LoVo (cell line): ENCODE measurements at regions not wholly inside any gene's neighbourhood (a gene's known extent, or its start where the extent isn't known, plus 50 kb on each side); places are given as distances from the start of the nearest gene placed in this dataset.
"Not testable (repeated sequence)": the region's sequence is repeated elsewhere in the genome, so short reads cannot be mapped to it uniquely, and the experiment has no call there.

Experiments used
- DNase-seq: peaks from one replicate; pipeline ENCODE4 v3.0.0-alpha.2; 2016; ENCODE audit warnings: low spot score

DNA sequence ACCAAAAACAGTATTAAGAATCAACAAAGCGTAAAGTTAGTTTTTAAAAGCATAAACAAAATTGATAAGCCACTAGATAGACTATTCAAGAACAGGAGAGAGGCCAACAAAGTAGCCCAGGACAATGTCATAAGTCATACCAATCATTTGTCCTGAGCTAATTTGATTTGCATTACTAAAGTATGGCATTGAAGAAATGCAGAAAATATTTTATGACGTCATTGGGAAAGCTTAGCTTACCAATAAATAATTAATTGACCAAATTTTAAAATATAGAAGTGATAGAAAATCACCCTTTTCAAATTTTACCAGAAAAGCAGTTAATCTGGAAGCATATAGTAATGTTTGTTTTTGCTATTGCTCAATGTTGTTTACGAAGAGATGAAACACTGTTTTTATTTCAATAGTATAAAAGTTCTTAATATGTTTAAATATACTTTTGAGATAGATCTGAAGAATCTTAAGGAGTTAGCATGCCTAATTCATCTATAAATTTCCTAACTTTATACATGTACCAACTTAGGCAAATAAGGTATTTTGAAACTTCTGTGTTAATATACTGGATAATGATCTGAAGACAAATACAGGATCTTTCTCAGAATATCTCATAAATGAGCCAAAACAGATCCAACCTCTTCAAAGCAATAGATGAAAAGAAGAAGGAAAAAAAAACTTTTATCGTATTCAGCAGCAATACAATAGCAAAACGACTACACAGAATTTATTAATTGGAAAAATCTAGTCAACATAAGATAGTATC, 1118.5 kb downstream of the SLC16A7 start:
- no peak for DNase-seq

DNA sequence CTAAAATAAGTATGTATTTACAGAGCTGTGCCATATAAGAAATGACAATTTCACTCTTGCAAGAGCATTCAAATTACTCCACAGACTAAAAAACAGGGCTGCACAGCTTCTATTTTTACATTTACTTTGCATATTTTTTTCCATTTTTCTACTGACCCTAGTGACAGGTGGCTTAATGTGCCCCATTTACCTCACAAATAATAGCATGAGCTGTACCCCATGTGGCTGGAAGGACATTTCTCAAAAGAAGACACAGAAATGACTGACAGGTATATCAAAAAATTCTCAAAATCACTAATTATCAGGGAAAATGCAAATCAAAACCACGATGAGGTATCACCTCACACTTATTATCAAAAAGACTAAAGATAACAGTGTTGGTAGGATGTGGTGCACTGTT, 1128.6 kb downstream of the SLC16A7 start:
- DNase-seq: no peak

DNA sequence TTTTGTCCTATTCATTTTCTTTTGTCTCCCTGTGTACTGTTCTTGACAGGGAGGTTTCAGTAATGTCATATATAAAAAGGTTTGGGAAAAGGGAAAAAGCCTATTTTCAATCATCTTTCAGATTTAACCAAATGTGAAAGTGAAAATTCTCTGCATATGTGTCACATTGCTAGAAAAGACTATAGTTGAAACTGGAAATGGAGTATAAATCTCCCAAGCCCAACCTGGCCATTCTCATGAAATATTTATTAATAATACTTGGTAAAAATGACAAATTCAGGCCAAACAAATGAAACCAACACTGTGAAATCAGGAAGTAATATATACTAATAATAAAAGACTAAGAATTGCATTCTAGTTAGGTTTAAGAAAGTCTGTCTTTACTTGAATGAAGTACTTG, 1129.2 kb downstream of the SLC16A7 start:
- DNase-seq: no peak

DNA sequence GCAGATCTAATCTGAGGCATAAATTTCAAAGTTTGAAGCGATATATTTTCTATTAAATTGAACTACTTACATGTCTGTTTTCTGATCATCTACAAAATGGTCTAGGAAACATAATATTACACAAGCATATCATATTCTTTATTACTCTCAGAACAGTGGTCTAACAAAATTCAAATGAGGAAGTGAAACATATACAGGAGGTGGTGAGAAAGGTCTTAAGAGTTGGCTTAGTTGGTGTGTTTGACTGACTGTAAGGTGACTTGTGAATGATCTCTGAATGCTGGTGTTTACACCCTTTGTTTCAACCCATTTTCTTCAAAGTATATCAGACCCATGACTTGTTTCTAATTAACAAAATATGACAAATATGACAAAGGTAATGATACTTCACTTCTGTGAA, 1156.8 kb downstream of the SLC16A7 start:
- no peak for DNase-seq

DNA sequence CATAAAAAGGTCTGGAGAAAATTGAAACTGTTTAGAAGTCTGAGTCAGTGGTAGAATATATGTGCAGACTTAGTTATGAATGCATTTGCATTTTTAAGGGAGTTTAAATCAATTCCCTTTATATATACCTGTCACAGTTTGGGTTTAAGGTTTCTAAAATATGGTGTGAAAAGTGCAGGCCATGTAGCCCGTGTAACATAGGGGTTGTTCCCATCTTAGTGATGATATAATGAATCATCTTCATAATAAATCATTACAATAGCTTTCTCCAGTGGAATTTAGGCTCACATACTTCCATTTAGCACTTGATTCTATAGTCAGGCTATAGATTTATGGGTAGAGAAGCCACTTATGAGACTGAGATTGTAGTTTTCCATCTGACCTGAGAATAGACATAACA, 1162.4 kb downstream of the SLC16A7 start:
- no peak for DNase-seq

DNA sequence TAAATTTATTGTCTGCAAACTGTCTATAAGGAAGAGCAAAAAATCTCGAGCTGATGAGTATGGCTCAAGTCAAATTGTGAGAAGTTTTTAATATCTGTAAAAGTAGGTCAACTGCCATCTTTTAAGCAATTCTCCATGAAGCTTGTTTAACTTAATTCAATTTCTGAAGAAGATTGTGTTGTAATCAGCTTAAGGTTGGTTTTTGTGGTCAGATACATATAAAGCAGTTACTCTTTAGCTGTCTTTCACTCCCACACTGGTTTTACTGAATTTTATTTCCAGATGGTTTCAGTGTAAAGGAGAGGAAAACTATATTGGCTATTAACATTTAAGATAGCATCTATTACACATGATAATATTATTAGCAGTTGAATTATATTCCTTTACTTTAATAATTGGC, 1165.1 kb downstream of the SLC16A7 start:
- no peak for DNase-seq

DNA sequence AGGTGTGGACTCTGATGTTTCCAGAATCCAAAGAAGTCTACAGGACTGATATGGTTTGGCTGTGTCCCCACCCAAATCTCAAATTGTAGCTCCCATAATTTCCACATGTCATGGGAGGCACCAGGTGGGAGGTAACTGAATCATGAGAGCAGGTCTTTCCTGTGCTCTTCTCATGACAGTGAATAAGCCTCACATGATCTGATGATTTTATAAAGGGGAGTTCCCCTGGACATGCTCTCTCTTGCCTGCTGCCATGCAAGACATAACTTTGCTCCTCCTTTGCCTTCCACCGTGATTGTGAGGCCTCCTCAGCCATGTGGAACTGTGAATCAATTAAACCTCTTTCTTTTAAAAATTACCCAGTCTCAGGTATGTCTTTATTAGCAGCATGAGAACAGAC, 1205.3 kb downstream of the SLC16A7 start:
- DNase-seq: not testable (repeated sequence)

DNA sequence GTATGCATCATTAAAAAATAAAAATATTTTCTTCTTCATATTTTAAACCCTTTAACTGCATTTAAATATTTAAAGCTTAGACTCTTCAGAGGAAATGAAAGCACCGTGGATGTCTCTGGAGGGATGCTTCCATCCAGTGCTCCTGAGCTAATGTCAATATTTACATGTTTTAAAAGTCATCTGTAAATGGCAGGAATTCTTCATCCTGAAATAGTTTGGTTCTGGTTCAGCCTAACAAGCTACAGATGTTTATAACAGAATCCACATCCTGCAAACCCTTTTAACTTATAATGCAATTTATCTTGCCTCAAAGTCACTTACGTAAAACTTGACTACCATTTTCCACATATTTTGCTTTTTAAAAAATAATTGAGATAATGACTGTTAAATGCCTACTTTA, 1207.3 kb downstream of the SLC16A7 start:
- DNase-seq: no peak

DNA sequence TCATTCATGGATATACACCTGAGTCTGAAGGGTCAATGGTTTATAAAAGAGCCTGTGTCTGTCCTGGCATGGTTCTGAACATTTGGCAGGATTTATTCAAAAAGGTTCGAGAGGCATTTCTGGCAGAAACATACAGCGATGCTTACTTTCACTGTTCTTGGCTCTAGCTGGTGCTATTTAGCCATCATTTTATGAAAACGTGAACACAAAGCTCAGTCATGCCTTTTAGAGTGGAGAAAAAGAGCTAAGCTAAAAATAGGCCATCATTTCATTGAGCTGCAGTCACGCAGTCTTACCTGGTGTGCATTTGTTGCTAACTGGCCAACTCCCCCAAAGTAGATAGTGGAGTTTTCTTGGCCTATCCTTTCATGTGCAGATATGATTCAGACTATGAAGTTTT, 1209.5 kb downstream of the SLC16A7 start:
- DNase-seq: no peak

DNA sequence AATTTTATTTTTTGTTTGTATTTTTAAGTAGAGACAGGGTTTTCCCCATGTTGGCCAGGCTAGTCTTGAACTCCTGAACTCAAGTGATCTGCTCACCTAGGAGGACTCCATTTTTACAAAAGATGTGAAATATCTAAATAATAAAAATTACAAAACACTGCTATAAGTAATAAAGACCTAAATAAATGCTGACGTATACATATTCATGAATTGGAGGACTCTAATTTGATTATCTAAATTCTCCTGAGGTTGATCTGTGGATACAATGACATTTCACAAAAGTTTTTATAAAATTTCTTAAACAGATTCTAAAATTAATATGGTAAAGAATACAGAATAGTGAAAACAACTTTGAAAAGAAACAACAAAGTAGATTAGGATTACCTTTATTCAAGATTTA, 1224.0 kb downstream of the SLC16A7 start:
- DNase-seq: no peak

DNA sequence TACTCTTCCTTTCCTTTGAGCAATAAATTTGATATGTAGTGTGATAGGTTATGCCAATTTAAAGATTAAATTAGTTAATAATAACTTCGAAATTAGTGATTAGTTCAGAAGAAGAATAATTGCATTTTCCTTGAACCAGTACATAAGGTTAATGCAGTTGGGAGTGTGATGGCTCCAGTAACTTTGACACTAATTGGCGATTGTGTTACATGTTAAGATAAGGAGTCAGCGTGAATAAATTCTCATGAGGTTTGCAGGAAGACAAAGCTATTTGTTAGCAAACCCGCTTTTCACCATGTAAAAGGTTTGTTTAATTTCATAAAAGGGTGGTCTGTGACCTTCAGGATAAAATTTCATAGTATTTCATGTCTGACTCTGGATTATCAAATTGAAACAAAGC, 1226.8 kb downstream of the SLC16A7 start:
- DNase-seq: no peak

DNA sequence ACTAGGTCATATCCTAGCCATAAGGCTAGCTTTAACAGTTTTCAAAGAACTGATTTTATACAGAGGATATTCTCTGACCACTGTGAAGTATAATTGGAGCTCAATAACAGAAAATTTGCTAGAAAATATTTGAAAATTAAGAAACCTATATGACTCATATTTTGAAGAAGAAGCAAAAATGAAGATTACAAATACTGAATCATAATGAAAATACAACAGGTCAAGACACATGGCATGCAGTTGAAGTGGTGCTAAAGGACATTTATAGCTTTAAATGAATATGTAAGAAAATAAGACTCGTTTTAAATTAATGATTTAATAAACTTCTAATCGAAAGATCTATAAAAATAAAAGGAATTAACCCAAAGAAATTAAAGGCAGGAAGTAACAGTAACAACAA, 1234.6 kb downstream of the SLC16A7 start:
- no peak for DNase-seq

DNA sequence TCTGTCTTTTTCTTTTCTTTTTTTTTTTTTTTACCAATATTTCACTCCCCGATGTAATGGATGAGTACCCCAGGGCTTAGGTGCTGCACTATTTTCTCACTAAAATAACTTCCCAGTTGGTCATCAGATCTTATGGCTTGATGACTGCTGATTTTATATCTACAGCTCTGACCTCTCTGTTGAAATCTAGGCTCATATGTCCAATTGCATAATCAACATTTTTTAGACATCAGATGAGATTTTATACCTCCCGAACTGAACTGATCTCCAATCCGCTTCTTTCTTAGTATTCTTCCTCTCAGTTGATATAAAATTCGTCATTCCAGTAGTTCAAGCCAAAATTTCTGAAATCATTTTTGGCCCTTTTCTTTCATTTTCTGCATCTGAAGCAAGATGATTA, 1236.5 kb downstream of the SLC16A7 start:
- no peak for DNase-seq

DNA sequence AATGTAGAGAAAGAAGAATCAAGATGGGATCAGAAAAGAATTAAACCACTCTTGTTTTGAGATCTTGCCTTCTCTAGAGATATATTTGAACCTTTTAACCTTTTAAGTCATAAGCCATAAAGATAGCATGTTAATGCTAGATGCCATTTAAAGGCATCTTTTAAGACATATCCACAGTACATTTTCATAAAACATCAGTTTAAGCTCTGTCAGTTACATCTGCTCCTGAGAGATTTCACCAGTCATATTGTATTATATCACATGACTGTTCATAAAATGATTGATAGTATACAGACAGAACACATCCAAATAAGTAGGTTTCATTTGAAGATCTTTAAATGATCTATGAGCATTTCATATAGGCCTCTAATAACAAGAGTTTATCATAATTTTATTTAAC, 1238.5 kb downstream of the SLC16A7 start:
- no peak for DNase-seq

DNA sequence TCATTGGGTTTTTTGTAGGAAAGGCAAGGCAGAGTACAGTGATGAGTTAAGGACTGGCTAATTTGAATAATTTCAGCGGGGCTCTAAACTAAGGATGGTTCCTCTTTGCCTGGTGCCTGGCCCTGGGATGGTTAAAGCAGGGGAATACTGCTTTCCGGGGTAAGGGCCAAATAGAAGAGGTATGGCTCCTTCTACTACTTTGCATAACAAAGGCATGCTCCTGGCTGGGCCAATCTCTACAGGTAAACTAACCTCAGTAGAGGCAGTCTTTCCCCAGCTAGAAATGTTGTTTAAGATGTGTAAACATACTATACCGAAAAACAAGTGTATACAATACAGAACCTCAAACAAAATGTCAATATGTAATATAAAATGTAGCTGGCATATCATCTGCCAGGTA, 1239.0 kb downstream of the SLC16A7 start:
- DNase-seq: no peak

DNA sequence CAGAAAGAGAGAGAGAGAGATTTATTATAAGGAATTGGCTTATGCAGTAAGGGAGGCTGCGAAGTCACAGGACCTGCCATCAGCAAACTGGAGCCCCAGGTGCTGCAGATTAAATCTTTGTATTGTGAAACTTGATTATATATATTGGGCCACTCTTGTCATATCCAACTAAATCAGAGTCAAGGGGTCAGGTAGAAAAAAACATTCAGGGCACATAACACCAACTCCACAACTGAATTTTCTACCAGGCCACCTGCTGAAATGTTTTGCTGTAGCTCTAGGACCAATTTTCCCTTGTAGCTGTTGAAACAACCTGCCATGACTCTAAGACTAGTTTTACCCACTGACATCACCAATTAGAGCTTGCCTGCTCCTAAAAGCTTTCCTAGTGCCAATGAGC, 1240.8 kb downstream of the SLC16A7 start:
- DNase-seq: no peak

DNA sequence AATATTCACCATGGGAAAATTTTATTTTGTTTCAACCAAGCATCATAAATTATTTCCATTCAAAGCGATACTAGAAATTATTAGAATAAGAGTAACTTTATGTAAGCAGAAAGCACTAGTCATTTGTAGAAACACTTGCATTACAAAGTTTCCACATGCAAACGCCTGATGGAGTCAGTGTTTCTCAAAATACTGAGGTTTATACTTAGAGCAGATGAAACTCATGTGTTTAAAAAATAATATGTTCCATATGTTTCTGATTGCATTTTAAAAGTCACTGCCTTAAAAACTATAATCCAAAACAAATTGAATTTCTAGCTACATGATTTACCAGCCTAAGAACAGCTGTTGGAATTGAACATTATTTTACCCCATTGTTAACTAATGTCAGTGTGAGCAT, 1246.4 kb downstream of the SLC16A7 start:
- DNase-seq: no peak

DNA sequence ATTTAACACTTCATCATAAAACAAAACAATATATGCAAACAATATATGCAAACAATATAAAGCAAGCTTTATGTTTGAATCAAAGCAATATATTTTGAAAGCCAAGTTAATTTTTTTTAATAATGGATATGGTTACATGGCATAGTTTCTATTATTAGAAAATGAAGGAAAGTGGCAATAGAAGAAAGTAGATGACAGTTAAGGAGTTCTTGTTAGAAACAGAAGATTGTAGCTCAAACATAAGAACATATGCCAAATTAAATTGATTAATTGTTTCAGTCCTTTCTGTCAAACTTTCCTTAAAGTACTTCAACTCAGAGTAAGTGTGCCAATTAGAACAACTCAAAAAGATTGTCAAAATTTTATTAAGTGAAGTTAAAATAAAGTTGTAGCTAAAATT, 1248.3 kb downstream of the SLC16A7 start:
- no peak for DNase-seq

DNA sequence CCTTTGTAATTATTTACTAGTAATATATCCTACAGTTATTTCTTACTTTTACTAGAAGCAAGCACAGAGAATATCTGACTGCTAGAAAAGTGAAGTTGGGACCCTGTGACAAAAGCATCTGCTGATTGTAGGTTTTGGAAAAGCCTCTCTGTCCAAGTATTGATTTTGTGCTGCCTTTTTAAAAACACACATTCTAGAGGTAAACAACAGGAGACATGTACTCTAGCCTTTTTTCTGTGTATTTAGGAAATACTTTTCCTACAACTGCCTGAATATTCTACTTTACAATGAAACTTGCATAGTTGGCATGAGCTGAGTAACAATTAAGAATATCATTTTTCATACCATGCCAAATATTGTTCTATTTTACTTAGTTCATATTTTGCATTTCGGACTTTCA, 1249.0 kb downstream of the SLC16A7 start:
- no peak for DNase-seq

DNA sequence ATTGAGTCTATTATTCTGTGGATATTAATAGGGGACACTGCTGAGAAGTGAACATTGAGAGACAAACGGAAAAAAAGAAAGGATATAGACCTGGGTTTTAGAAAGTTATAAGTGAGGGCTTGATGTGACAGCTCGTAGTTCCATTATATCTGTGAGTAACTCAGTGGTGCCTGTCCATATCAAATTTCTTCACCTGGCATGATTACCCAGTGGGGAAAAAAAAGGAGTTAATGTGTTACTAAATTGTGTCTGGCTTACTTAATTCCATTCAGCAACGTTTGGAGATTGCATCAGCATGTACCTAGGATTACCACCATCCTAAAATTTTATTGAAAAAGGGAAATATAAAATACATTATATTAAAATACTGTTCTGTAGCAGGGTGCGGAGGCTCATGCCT, 1249.9 kb downstream of the SLC16A7 start:
- no peak for DNase-seq

DNA sequence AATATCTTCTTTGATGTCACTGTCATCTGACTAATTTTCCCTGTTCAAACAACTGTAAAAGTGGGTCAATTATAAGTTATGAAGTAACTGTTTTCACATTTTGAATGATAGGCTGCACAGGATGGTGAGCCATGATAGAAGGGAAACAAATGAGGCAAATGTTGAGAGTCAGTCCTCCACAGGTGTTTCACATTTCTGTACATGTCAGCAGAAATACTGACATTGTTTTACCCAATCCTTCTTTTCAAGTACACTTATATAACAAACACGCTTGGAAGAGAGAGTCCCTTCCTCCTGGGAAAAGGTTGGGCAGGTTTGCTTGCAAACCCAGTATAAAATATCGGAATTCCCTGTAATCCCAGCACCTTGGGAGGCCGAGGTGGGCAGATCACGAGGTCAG, 1251.5 kb downstream of the SLC16A7 start:
- no peak for DNase-seq

DNA sequence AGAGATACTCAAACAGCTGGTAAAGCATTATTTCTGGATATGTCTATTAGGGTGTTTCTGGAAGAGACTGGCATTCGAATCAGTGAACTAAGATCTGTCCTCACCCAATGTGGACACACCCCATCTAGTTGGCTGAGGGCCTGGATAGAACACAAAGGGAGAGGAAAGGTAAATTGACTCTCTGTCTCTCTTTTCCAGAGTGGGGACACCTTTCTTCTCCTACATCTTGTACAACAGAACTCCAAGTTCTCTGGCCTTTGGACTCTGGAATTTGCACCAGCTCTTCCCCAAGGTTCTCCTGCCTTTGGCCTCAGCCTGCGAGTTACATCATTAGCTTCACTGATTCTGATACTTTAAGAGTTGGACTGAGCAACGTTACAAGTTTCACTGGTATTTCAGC, 1253.9 kb downstream of the SLC16A7 start:
- no peak for DNase-seq

DNA sequence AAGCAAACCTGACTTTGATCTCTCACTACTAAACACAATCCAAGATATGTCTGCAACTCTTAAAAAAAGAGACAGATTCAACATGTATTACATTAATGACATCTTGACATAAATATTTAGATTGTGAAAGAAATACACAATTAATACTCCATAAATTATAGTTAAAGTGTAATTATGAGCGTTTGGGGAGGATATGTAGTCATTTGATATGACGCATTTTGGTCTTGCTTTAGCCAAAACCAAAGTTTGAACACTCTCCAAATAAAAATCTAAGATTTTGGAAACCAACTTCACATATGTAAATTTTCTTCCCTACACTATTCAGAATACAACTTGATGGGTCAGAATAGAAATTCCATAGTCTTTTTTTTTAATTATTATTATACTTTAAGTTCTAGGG, 1257.6 kb downstream of the SLC16A7 start:
- DNase-seq: no peak

DNA sequence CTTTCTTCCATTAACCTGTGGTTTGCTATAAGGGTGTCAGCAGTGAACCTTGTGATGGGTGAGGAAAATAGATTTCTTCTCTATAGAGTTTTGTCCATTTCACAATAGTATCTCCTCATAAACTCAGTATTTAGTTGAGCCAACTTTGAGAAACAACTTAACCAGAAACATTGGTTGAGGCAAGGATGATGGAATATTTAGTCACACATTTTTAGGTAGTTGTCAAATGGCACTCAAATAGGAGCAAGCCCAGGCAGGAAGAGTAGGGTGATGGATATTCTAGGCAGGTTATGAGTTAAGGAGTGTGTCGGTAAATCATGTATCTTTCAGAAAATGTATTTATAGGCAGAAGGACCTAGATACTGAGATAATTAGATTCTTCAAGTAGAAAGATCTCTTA, 1267.6 kb downstream of the SLC16A7 start:
- DNase-seq: no peak

DNA sequence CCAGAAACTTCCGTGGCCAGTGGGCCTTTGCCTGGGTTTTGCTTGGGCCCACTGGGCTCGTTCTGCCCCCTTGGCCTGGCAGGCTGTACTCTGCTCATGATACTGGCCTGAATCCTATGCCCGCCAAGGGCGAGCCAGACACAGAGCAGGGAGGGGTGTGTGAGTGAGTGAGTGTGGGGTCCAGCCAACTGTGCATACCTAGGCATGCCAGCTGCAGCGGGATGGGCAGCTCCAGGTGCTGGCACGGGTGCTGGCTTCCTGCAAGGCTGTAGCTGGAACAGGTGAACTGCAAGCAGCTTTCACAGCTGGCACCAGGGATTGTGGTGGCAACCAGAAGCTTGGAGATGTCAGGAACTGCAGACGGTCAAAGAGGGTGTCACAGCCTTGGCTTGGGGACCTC, 1276.4 kb downstream of the SLC16A7 start:
- no peak for DNase-seq
